HG03060 (cell line): ENCODE measurements at regions not wholly inside any gene's neighbourhood (a gene's known extent, or its start where the extent isn't known, plus 50 kb on each side); places are given as distances from the start of the nearest gene placed in this dataset.
"Not testable (repeated sequence)": the region's sequence is repeated elsewhere in the genome, so short reads cannot be mapped to it uniquely, and the experiment has no call there.

Source experiments
- ATAC-seq: cut with Tn5 transposase; IDR thresholded peaks from one replicate; pipeline ENCODE4 v1.9.1; 2021; ENCODE audit warnings: low read depth, moderate number of reproducible peaks; ENCODE audit not compliant: unreplicated experiment

- not testable (repeated sequence) for ATAC-seq
Observed at GRCh38 chr15:22196423-22196822, 116.1 kb downstream of the OR4M2 start.

- ATAC-seq, result not testable (repeated sequence)
Observed at GRCh38 chr15:22200417-22200816, 120.1 kb downstream of the OR4M2 start.

DNA sequence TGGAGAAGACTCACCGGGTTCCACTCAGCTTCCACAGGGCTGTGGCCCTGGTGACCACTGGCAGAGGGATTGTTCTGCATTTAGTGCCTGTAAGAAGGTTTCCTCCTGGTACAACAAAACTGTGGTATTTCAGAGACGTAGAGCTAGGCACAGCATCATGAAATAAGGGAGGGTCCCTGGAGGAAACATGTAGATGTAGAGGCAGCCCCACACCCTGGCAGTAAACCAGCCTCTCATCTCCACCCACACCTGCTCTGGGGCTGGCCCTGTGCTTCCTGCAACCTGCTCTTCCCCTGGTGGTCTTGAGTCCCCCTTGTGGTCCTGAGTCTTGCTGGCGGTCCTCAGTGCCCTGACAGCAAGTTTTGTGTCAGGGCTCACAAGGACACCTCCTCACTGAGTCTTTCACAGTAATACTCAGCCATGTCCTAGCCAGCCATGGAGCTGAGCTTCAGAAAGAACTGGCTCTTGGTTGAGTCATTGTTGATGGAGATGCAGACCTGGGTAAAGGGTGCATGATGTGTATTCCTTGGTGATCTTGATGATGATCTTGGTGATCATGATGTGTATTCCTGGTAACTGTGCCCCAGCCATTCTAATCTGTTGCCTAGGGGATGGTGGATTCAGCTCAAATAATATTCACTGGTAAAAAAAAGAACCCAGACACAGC, 121.8 kb downstream of the OR4M2 start:
- not testable (repeated sequence) for ATAC-seq

- ATAC-seq, result not testable (repeated sequence)
Observed at GRCh38 chr15:22203208-22203607, 122.9 kb downstream of the OR4M2 start.

DNA sequence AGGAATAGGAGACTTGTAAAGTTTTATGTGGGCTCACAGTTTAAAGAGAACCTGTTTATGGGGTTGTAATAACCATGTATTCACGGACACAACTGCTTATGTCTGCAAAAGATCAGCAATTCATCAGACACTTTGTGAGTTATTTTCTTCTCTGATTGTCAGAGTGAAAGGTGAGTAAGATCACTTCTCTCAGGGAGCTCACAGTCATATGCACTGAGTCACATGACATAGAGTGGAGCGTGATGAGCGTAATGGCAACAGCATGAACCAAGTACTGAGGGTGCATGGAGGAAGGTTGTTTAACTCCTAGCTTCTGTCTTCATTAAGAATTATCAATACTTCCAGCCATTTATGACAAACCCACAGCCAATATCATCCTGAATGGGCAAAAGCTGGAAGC, 128.8 kb downstream of the OR4M2 start:
- not testable (repeated sequence) for ATAC-seq

DNA sequence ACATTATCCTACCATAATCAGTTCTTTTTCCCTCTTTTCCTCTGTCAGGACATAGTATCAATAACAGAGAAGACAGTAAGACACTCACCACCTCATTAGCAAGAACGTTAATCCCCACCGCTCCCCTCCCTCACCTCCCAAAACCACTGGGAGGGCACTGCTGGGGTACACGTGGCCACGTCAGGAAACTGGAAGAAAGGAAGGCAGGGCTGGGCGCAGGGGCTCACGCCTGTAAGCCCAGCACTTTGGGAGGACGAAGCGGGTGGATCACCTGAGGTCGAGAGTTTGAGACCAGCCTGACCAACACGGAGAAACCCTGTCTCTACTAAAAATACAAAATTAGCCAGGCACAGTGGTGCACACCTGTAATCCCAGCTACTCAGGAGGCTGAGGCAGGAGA, 142.3 kb downstream of the OR4M2 start:
- ATAC-seq, result not testable (repeated sequence)

DNA sequence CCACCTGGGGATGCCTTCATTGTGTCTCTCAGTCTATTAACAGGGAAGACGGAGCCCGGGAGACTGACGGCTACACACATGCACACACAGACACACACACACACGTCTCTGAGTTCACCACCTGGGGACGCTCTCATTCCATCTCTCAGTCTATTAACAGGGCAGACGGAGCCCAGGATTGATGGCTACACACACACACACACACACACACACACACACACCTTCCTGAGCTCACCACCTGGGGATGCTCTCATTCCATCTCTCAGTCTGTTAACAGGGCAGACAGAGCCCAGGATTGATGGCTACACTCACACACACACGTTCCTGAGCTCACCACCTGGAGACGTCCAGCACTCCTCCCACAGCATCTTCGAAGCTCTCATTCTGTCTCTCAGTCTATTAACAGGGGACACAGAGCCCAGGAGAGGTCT, 143.9 kb downstream of the OR4M2 start:
- no peak for ATAC-seq

- ATAC-seq, result not testable (repeated sequence)
Observed at GRCh38 chr15:22224961-22225360, 144.6 kb downstream of the OR4M2 start.

- ATAC-seq, result no peak
Observed at GRCh38 chr15:22226034-22226790, 145.9 kb downstream of the OR4M2 start.

- ATAC-seq, result no peak
Observed at GRCh38 chr15:22227411-22228100, 147.2 kb downstream of the OR4M2 start.

- ATAC-seq, result no peak
Observed at GRCh38 chr15:22228101-22228762, 147.9 kb downstream of the OR4M2 start.

- no peak for ATAC-seq
Observed at GRCh38 chr15:22229990-22230819, 149.9 kb downstream of the OR4M2 start.

GRCh38 chr15:22231603-22232002, 151.3 kb downstream of the OR4M2 start:
- ATAC-seq, result no peak

- no peak for ATAC-seq
Observed at GRCh38 chr15:22232675-22233074, 152.3 kb downstream of the OR4M2 start.

- ATAC-seq, result not testable (repeated sequence)
Observed at GRCh38 chr15:22235261-22235930, 155.1 kb downstream of the OR4M2 start.

DNA sequence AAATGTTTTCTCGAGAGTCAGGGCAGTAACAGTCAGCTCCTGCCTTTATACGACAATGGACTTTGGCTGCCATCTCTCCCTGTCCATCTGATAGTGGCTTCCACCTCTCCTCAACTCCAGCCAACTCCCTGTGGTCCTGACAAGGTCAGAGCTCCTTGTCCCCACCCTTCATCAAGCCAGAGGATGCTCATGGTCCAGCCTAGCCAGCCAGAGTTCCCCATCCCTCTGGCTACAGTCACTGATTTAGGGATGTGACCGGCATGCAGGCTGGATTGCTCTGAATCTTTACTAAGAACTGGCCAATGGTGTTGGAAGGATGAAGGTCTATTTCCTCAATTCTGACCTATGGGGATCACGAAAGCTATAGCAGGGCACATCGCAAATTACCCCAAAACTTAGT, 156.1 kb downstream of the OR4M2 start:
- ATAC-seq, result no peak

DNA sequence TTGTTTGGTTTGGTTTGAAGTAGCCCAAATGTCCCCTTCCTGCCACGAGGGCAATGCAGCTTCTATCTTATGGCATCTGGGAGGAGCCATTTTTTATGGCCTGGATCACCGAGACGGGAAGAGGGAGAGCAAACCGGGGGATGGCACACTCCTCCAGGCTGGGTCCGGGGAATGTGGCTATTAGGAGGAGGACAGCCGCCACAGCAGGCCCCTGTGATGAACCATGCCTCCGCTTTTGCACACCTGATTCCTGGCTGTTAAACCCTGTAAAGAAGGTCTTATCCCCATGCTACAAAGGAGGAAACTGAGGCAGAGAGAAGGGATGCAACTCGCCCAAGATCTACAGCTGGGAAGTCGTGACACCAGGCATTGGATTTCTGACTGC, 157.6 kb downstream of the OR4M2 start:
- ATAC-seq, result no peak

DNA sequence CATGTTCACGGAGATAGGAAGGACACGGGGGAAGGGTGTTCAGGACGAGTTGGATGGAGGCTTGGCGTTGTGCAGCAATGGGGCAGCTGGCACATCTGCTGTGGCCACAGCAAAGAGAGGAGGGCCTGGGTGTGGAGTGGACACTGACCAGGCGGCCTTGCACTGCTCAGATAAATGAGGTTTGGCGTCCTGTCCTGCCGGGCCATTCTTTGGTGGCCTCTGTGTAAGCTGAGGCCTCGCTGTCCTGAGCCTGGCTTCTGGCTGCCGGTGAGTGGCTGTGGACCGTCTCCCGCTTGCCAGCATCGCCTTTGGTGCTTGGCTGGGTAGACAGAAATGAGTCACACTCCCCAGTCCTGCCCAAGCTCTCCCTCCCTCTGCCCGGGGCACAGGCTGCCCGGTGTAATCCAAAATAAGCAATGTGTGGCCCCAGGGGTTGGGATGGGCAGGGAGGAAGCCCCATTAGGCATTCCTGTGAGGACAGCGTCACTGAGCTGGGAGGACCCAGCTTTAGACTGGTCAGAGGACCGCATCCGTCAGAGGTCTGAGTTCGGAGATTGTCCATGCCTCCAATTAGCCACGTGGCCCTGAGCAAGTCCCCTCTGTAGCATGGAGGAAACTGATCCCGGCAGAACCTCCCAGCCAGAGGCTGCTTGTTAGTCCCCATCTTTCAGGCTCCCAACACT, 158.1 kb downstream of the OR4M2 start:
- not testable (repeated sequence) for ATAC-seq
